Panc1 (cell line): ENCODE measurements at regions not wholly inside any gene's neighbourhood (a gene's known extent, or its start where the extent isn't known, plus 50 kb on each side); places are given as distances from the start of the nearest gene placed in this dataset.

ENCODE experiments used
- SIN3A ChIP-seq: IDR thresholded peaks from 2 replicates; pipeline ENCODE4 v1.6.1; 2012; ENCODE audit warnings: low read depth, mild to moderate bottlenecking, low read length, moderate library complexity, borderline replicate concordance; ENCODE audit not compliant: insufficient read depth
- TF ChIP-seq, protein P1 (sequence below), 2 experiments: IDR thresholded peaks; 2 replicates each; pipeline ENCODE4 v1.6.1; 2011 to 2012; ENCODE audit warnings: low read depth in 2 of 2, control low read depth in 1 of 2, low read length in 1 of 2, mild to moderate bottlenecking in 1 of 2, moderate library complexity in 1 of 2; ENCODE audit not compliant: insufficient read depth in 1 of 2
- TF ChIP-seq, protein P2 (sequence below): fragments of 450-650 bp; IDR thresholded peaks from 2 replicates; pipeline ENCODE4 v1.5.1; 2017; ENCODE audit warnings: mild to moderate bottlenecking

DNA sequence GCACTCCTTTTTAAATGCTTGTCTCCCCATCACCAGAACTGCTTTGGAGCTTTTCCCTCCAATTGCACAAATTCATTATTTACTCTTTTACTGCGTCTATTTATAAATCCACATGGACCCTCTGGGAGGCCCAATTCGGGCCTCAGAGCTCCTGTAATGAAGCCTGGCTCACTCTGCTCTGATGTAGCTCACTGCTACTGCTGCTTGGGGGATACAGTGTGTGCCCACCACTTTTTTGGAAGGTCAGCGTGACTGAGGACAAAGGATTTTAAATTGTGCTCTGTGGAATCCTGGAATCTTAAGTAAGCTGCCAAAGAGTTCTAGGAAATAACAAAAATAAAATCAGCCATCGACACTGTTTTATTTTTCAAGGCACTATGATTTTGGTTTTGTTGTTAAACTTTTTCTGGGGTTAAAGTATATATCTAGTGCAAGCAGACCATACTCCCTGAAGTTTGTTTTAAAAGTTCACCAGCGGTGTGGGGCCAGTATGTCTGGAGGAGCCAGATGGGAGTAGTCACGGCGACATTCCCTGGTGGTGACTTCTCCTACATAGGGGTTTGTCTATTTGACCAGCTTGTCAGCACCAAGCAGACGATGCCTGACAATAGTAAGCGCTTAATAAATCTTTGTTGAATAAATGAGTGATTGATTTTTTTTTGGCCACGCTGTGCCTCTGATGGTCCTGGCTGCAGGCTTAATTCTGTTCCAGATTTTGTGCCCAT lies 142.8 kb downstream of the TMEM38B start:
- TF ChIP-seq, protein P1, sequence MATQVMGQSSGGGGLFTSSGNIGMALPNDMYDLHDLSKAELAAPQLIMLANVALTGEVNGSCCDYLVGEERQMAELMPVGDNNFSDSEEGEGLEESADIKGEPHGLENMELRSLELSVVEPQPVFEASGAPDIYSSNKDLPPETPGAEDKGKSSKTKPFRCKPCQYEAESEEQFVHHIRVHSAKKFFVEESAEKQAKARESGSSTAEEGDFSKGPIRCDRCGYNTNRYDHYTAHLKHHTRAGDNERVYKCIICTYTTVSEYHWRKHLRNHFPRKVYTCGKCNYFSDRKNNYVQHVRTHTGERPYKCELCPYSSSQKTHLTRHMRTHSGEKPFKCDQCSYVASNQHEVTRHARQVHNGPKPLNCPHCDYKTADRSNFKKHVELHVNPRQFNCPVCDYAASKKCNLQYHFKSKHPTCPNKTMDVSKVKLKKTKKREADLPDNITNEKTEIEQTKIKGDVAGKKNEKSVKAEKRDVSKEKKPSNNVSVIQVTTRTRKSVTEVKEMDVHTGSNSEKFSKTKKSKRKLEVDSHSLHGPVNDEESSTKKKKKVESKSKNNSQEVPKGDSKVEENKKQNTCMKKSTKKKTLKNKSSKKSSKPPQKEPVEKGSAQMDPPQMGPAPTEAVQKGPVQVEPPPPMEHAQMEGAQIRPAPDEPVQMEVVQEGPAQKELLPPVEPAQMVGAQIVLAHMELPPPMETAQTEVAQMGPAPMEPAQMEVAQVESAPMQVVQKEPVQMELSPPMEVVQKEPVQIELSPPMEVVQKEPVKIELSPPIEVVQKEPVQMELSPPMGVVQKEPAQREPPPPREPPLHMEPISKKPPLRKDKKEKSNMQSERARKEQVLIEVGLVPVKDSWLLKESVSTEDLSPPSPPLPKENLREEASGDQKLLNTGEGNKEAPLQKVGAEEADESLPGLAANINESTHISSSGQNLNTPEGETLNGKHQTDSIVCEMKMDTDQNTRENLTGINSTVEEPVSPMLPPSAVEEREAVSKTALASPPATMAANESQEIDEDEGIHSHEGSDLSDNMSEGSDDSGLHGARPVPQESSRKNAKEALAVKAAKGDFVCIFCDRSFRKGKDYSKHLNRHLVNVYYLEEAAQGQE (IDR thresholded peaks at IDR 0.05; ENCODE audit: insufficient read depth in 1 of 2, low read depth in 2 of 2, low read length in 1 of 2): no peak
- TF ChIP-seq, protein P2, sequence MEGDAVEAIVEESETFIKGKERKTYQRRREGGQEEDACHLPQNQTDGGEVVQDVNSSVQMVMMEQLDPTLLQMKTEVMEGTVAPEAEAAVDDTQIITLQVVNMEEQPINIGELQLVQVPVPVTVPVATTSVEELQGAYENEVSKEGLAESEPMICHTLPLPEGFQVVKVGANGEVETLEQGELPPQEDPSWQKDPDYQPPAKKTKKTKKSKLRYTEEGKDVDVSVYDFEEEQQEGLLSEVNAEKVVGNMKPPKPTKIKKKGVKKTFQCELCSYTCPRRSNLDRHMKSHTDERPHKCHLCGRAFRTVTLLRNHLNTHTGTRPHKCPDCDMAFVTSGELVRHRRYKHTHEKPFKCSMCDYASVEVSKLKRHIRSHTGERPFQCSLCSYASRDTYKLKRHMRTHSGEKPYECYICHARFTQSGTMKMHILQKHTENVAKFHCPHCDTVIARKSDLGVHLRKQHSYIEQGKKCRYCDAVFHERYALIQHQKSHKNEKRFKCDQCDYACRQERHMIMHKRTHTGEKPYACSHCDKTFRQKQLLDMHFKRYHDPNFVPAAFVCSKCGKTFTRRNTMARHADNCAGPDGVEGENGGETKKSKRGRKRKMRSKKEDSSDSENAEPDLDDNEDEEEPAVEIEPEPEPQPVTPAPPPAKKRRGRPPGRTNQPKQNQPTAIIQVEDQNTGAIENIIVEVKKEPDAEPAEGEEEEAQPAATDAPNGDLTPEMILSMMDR: no peak
- TF ChIP-seq SIN3A: no peak
